ENCODE measurements at regions not wholly inside any gene's neighbourhood (a gene's known extent, or its start where the extent isn't known, plus 50 kb on each side); places are given as distances from the start of the nearest gene placed in this dataset.
"Not testable (repeated sequence)": the region's sequence is repeated elsewhere in the genome, so short reads cannot be mapped to it uniquely, and the experiment has no call there.

DNA sequence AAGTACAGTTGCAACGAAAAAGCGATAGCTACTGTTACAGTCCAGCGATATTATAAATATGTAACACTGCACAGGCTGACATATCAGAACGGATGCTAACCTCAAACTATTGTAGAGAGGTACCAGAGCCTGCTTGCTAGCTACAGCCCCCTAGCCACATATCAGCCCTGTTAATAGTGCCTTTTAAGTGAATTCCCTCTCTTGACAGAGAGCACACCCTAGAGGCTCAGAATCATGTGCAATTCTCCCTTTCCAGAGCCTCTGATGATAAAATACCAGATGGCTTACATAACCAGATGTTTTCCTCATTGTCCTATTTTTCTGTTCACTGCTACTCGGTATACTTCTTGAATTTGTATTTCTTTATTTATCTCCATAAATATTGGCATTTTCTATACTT is 960.7 kb upstream of the CELF2 start:
- no peak for DNase-seq (ENCODE audit: extremely low read depth, low read depth)
- TF ChIP-seq, protein P1, sequence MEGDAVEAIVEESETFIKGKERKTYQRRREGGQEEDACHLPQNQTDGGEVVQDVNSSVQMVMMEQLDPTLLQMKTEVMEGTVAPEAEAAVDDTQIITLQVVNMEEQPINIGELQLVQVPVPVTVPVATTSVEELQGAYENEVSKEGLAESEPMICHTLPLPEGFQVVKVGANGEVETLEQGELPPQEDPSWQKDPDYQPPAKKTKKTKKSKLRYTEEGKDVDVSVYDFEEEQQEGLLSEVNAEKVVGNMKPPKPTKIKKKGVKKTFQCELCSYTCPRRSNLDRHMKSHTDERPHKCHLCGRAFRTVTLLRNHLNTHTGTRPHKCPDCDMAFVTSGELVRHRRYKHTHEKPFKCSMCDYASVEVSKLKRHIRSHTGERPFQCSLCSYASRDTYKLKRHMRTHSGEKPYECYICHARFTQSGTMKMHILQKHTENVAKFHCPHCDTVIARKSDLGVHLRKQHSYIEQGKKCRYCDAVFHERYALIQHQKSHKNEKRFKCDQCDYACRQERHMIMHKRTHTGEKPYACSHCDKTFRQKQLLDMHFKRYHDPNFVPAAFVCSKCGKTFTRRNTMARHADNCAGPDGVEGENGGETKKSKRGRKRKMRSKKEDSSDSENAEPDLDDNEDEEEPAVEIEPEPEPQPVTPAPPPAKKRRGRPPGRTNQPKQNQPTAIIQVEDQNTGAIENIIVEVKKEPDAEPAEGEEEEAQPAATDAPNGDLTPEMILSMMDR (IDR thresholded peaks at IDR 0.05; ENCODE audit: low read depth, low read length, missing control alignments) = no peak
- no peak overlapping the region for H3K4me3 ChIP-seq (replicated peaks; ENCODE audit: low read depth, low read length)

DNA sequence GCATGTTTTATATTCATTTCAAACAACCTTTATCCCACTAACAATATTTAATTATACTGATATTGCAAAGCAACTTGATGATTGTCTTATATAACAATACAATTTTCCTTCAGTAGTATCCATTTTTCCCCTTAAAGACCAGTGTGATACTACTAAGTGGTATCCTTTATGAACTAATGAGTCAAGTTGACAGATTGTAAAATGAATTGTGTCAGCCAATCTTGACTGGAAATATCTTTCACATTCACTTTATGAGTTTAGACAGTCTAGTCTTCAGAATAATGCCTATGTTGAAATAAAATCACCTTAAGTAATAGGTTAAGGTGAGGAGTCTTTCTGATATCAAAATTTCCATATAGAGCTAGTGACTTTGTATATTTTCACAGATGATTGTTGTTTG is 950.0 kb upstream of the CELF2 start:
- TF ChIP-seq, protein P1 (IDR thresholded peaks at IDR 0.05; ENCODE audit: low read depth, low read length, missing control alignments) = no peak
- H3K4me3 ChIP-seq (replicated peaks; ENCODE audit: low read depth, low read length) = no peak overlapping the region
- DNase-seq (ENCODE audit: extremely low read depth, low read depth) = no peak

DNA sequence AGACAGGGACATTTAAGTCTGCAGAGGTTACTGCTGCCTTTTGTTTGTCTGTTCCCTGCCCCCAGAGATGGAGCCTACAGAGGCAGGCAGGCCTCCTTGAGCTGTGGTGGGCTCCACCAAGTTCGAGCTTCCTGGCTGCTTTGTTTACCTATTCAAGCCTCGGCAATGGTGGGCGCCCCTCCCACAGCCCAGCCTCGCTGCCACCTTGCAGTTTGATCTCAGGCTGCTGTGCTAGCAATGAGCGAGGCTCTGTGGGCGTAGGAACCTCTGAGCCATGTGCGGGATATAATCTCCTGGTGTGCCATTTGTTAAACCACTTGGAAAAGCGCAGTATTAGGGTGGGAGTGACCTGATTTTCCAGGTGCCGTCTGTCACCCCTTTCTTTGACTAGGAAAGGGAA is 942.8 kb upstream of the CELF2 start:
- not testable (repeated sequence) for DNase-seq (ENCODE audit: extremely low read depth, low read depth); H3K4me3 ChIP-seq (replicated peaks; ENCODE audit: low read depth, low read length)

DNA sequence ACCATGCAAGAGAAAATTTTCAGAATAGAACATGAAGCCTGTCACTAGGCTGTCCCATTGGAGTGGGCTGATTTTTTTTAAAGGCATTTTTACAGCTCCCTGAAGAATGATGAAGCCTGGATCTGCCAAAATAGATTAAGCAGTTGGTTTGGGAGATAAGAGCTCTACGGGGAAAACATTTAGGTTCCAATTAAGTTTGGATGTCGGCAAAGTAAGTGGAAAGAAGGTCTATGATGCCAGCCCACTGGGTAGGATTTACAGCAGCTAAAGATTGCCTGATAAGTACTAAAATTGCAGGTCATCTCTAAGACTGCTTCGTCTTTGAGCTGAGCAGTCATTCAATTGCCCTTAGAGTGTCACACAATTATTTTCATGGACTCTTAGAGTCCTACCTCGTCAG is 939.2 kb upstream of the CELF2 start:
- no peak for DNase-seq (ENCODE audit: extremely low read depth, low read depth)
- H3K4me3 ChIP-seq (replicated peaks; ENCODE audit: low read depth, low read length) = no peak overlapping the region
- TF ChIP-seq, protein P1 (IDR thresholded peaks at IDR 0.05; ENCODE audit: low read depth, low read length, missing control alignments) = no peak

DNA sequence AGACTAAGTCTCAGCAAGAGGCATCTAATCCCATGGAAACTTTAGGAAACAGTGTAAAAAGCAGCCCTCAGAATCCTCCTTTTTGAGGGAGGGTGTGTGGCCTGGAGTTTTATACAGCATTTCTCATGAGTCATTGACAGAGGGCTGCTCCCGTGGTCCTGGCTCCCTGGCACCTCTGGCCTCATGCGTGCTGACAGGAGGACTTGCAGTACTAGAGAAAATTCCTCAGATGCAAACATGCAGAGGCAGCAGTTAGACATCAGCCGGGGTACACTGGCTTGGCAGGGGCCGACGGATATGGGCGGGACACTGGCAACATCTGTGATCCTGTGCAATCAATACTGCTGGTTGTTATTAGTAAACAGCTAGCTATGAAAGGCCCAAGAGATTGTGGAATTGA is 925.1 kb upstream of the CELF2 start:
- DNase-seq (ENCODE audit: extremely low read depth, low read depth) = no peak
- TF ChIP-seq, protein P1 (IDR thresholded peaks at IDR 0.05; ENCODE audit: low read depth, low read length, missing control alignments) = no peak
- H3K4me3 ChIP-seq (replicated peaks; ENCODE audit: low read depth, low read length) = no peak overlapping the region

DNA sequence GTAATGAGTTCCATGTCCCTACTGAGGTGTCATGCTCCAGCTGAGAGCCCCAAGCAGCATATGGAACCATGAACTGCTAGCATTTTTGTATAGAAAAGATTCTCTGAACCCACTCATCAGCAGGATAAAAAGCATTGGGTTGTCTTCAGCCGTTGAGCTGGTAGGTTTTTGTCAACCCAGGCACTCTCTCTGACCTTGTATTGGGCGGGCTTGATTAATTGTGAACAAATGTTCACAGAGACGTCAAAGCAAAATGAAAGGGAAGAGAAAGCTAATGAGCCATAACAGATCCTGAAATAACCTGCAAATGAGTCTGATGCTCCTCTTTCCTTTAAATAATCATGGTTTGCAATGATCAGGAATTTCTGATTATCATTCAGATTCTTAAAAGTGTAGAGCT is 924.7 kb upstream of the CELF2 start:
- H3K4me3 ChIP-seq (replicated peaks; ENCODE audit: low read depth, low read length) = no peak overlapping the region
- TF ChIP-seq, protein P1 (IDR thresholded peaks at IDR 0.05; ENCODE audit: low read depth, low read length, missing control alignments) = no peak
- no peak for DNase-seq (ENCODE audit: extremely low read depth, low read depth)

DNA sequence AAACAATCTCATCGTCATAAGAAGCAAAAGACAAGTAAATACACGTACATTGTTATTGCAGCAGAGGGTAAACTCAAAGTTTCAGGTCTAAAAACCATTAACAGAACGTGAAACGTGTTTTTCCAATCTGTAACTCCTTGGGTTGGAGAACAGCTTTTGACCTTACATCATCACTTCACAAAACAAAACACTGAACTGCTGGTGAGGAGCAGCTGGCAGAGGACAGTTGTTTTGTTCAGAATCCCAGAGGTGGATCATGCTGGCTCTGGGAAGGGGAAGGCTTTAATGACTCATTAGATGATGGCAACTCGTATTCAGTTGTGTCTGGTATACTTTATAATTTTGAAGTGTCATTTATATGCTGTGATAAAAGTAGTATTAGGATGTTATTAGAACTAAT is 923.0 kb upstream of the CELF2 start:
- H3K4me3 ChIP-seq (replicated peaks; ENCODE audit: low read depth, low read length) = no peak overlapping the region
- DNase-seq (ENCODE audit: extremely low read depth, low read depth) = no peak
- TF ChIP-seq, protein P1 (IDR thresholded peaks at IDR 0.05; ENCODE audit: low read depth, low read length, missing control alignments) = no peak
